ENCODE measurements at regions not wholly inside any gene's neighbourhood (a gene's known extent, or its start where the extent isn't known, plus 50 kb on each side); places are given as distances from the start of the nearest gene placed in this dataset.

GRCh38 chr1:81126989-81127581 lies 673.6 kb upstream of the ADGRL2 start:
- intact Hi-C loops (cut with DNase I), result no loop called here
- ATAC-seq (no peak), DNase-seq (no peak)

GRCh38 chr1:81125672-81126071 lies 675.1 kb upstream of the ADGRL2 start:
- no peak for ATAC-seq
- intact Hi-C loops (cut with DNase I), result no loop called here

GRCh38 chr1:81121306-81121705 lies 679.4 kb upstream of the ADGRL2 start:
- ATAC-seq, result no peak
- intact Hi-C loops (cut with DNase I), result no loop called here

More at GRCh38 chr1:81125672-81126071, 675.1 kb upstream of the ADGRL2 start:
- no peak for DNase-seq

GRCh38 chr1:81119319-81119718 lies 681.4 kb upstream of the ADGRL2 start:
- intact Hi-C loops (cut with DNase I), result no loop called here
- ATAC-seq (no peak), DNase-seq (no peak)

More at GRCh38 chr1:81121306-81121705, 679.4 kb upstream of the ADGRL2 start:
- DNase-seq, result no peak

GRCh38 chr1:81118550-81118949 lies 682.2 kb upstream of the ADGRL2 start:
- intact Hi-C loops (cut with DNase I), result no loop called here
- ATAC-seq, result no peak
- DNase-seq, result no peak

- intact Hi-C loops (cut with DNase I), result no loop called here
- DNase-seq (no peak), ATAC-seq (no peak)
Observed at GRCh38 chr1:81115422-81115821, 685.3 kb upstream of the ADGRL2 start.

- intact Hi-C loops (cut with DNase I), result no loop called here
- ATAC-seq, result no peak
- no peak for DNase-seq
Observed at GRCh38 chr1:81114191-81114590, 686.5 kb upstream of the ADGRL2 start.

GRCh38 chr1:81113688-81114087 lies 687.0 kb upstream of the ADGRL2 start:
- ATAC-seq (no peak), DNase-seq (no peak)
- intact Hi-C loops (cut with DNase I), result no loop called here

- intact Hi-C loops (cut with DNase I), result no loop called here
Observed at GRCh38 chr1:81111818-81112217, 688.9 kb upstream of the ADGRL2 start.

GRCh38 chr1:81109038-81109437 lies 691.7 kb upstream of the ADGRL2 start:
- intact Hi-C loops (cut with DNase I), result no loop called here
- DNase-seq (no peak), ATAC-seq (no peak)

More at GRCh38 chr1:81111818-81112217, 688.9 kb upstream of the ADGRL2 start:
- ATAC-seq (peak in 1 of 2 donors; percentile 46), DNase-seq (no peak)

- ATAC-seq (no peak), DNase-seq (no peak)
- intact Hi-C loops (cut with DNase I), result no loop called here
Observed at GRCh38 chr1:81097860-81098259, 702.9 kb upstream of the ADGRL2 start.

- DNase-seq, result no peak
- no peak for ATAC-seq
- intact Hi-C loops (cut with DNase I), result no loop called here
Observed at GRCh38 chr1:81073580-81073979, 727.2 kb upstream of the ADGRL2 start.

- ATAC-seq (no peak), DNase-seq (no peak)
- intact Hi-C loops (cut with DNase I), result no loop called here
Observed at GRCh38 chr1:81071969-81072753, 728.6 kb upstream of the ADGRL2 start.

- ATAC-seq (no peak), DNase-seq (no peak)
- intact Hi-C loops (cut with DNase I), result no loop called here
Observed at GRCh38 chr1:81071072-81071858, 729.5 kb upstream of the ADGRL2 start.

- ATAC-seq, result no peak
- intact Hi-C loops (cut with DNase I), result no loop called here
Observed at GRCh38 chr1:81069856-81070255, 730.9 kb upstream of the ADGRL2 start.

GRCh38 chr1:81068726-81069125 lies 732.0 kb upstream of the ADGRL2 start:
- intact Hi-C loops (cut with DNase I), result no loop called here
- no peak for DNase-seq
- no peak for ATAC-seq

More at GRCh38 chr1:81069856-81070255, 730.9 kb upstream of the ADGRL2 start:
- no peak for DNase-seq

- no peak for DNase-seq
- ATAC-seq, result no peak
- intact Hi-C loops (cut with DNase I), result no loop called here
Observed at GRCh38 chr1:81053826-81054225, 746.9 kb upstream of the ADGRL2 start.

- intact Hi-C loops (cut with DNase I), result no loop called here
- DNase-seq (no peak), ATAC-seq (no peak)
Observed at GRCh38 chr1:81052162-81052561, 748.6 kb upstream of the ADGRL2 start.

GRCh38 chr1:81050390-81050789 lies 750.3 kb upstream of the ADGRL2 start:
- intact Hi-C loops (cut with DNase I), result no loop called here
- DNase-seq (no peak), ATAC-seq (no peak)

GRCh38 chr1:81044708-81045107 lies 756.0 kb upstream of the ADGRL2 start:
- intact Hi-C loops (cut with DNase I), result no loop called here
- peak in 1 of 2 donors; percentile 85 for ATAC-seq
- DNase-seq, result no peak

Measured in left cardiac atrium (tissue), 4 donors.